Glutamatergic neuron (in vitro differentiated cells): ENCODE measurements at regions not wholly inside any gene's neighbourhood (a gene's known extent, or its start where the extent isn't known, plus 50 kb on each side); places are given as distances from the start of the nearest gene placed in this dataset.

Experiments used
- DNase-seq: peaks from one replicate; pipeline ENCODE4 v3.0.0; 2022
- H3K27ac Mint-ChIP-seq: one replicate; pipeline ENCODE4 v1.8.0; 2020; ENCODE audit warnings: mild to moderate bottlenecking, mixed read lengths, inconsistent platforms; ENCODE audit not compliant: unreplicated experiment
- H3K27me3 Mint-ChIP-seq: one replicate; pipeline ENCODE4 v1.8.0; 2020; ENCODE audit warnings: mild to moderate bottlenecking, moderate library complexity, mixed read lengths, inconsistent platforms; ENCODE audit not compliant: unreplicated experiment
- H3K36me3 Mint-ChIP-seq: one replicate; pipeline ENCODE4 v1.8.0; 2020; ENCODE audit warnings: mild to moderate bottlenecking, mixed read lengths, inconsistent platforms; ENCODE audit not compliant: unreplicated experiment
- H3K4me1 Mint-ChIP-seq: one replicate; pipeline ENCODE4 v1.8.0; 2020; ENCODE audit warnings: mild to moderate bottlenecking, low read depth, mixed read lengths, inconsistent platforms; ENCODE audit not compliant: unreplicated experiment
- H3K4me3 Mint-ChIP-seq: one replicate; pipeline ENCODE4 v1.8.0; 2020; ENCODE audit warnings: mild to moderate bottlenecking, mixed read lengths, inconsistent platforms; ENCODE audit not compliant: unreplicated experiment
- H3K9me3 Mint-ChIP-seq: one replicate; pipeline ENCODE4 v1.8.0; 2020; ENCODE audit warnings: mild to moderate bottlenecking, moderate library complexity, mixed read lengths, inconsistent platforms; ENCODE audit not compliant: unreplicated experiment
- CTCF ChIP-seq: fragments of 200-600 bp; sonication (generic); IDR thresholded peaks from one replicate; pipeline ENCODE4 v1.5.0; 2021; ENCODE audit not compliant: partially characterized antibody, unreplicated experiment

DNA sequence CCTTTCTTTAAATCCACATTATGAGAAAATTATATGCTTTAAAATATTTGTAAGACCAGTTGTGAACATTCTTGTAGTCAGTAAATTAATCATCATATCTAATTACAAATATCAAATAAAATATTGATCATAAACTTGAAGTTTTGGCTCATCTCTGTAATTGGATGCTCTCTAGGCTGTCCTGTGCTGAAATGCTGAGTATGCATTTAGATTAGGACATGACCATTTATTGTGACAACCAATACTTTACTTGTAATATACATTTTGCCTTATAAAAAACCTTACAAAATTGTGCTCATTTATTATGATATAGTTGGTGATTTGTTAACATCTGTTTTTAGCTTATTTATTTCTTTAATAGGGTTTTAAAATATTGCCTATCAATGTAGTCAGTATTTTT is 116.1 kb upstream of the DOCK10 start:
- DNase-seq, result no peak
- Mint-ChIP-seq H3K4me3 (no peak overlapping the region), H3K9me3 (no peaks in the 10 kb centered on the region), H3K27ac (no peak overlapping the region), H3K27me3 (no peaks in the 10 kb centered on the region), H3K36me3 (no peaks in the 10 kb centered on the region), H3K4me1 (peaks cover 2% of the 10 kb centered on the region)
- TF ChIP-seq CTCF, result no peak

- Mint-ChIP-seq H3K27me3 (no peaks in the 10 kb centered on the region), H3K4me3 (no peak overlapping the region)
- TF ChIP-seq CTCF, result no peak
Observed at GRCh38 chr2:225156853-225157451, 114.7 kb upstream of the DOCK10 start.

GRCh38 chr2:225140723-225141122 is 98.5 kb upstream of the DOCK10 start:
- Mint-ChIP-seq H3K27ac (no peak overlapping the region), H3K4me3 (no peak overlapping the region), H3K4me1 (no peaks in the 10 kb centered on the region), H3K9me3 (peaks cover 1% of the 10 kb centered on the region), H3K27me3 (no peaks in the 10 kb centered on the region), H3K36me3 (peaks cover 3% of the 10 kb centered on the region)
- no peak for DNase-seq
- TF ChIP-seq CTCF, result no peak

More at GRCh38 chr2:225156853-225157451, 114.7 kb upstream of the DOCK10 start:
- no peaks in the 10 kb centered on the region for H3K4me1 Mint-ChIP-seq
- H3K27ac Mint-ChIP-seq, result no peak overlapping the region
- H3K9me3 Mint-ChIP-seq, result no peaks in the 10 kb centered on the region
- no peaks in the 10 kb centered on the region for H3K36me3 Mint-ChIP-seq
- no peak for DNase-seq

- DNase-seq, result no peak
- Mint-ChIP-seq H3K27ac (no peak overlapping the region), H3K27me3 (no peaks in the 10 kb centered on the region), H3K9me3 (peaks cover 1% of the 10 kb centered on the region), H3K36me3 (peaks cover 3% of the 10 kb centered on the region), H3K4me3 (no peak overlapping the region), H3K4me1 (no peaks in the 10 kb centered on the region)
- TF ChIP-seq CTCF, result no peak
Observed at GRCh38 chr2:225137971-225138370, 95.7 kb upstream of the DOCK10 start.

DNA sequence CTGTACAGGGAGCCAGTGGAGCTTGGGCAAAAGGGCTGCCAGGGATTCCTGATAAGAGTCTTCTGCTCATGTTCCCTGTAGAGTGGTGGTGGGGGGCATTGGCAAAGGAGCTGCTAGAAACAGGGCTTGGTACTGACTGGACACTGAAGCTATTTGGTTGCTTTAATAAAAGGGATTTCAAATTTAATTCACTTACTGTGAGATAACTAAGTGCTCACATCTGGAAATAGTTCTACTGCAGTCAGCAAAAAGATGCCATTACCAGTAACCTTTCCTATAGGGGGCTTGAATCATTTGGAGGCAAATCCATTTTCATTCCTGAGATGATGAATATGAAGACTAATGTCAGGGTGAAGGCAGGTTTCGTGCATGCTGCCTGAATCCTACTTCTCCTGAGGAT is 94.3 kb upstream of the DOCK10 start:
- peaks cover 1% of the 10 kb centered on the region for H3K9me3 Mint-ChIP-seq
- peaks cover 3% of the 10 kb centered on the region for H3K36me3 Mint-ChIP-seq
- no peak overlapping the region for H3K4me3 Mint-ChIP-seq
- no peaks in the 10 kb centered on the region for H3K27me3 Mint-ChIP-seq
- no peak overlapping the region for H3K27ac Mint-ChIP-seq
- no peak for DNase-seq
- no peak for TF ChIP-seq CTCF
- H3K4me1 Mint-ChIP-seq, result no peaks in the 10 kb centered on the region
